ENCODE measurements at regions not wholly inside any gene's neighbourhood (a gene's known extent, or its start where the extent isn't known, plus 50 kb on each side); places are given as distances from the start of the nearest gene placed in this dataset.
"Not testable (repeated sequence)": the region's sequence is repeated elsewhere in the genome, so short reads cannot be mapped to it uniquely, and the experiment has no call there.

DNA sequence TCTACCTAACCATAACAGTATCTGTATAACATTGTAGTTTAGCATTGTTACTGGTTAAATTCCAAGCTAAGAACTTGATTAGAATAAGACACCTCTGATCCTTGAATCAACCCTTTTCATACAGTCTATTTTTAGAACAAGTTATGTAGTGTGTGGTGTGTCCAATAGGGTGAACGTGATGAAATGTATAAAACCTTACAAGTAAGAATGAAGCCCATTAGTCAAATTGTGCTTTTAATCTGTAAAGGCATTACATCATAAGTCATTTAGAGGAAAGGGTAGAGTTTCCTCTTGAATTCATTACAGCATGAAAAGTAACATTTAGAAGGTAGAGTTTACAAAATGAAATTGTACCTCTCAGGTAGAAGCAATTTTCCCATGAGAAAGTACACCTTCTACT lies 479.2 kb downstream of the LTN1 start:
- DNase-seq = no peak

DNA sequence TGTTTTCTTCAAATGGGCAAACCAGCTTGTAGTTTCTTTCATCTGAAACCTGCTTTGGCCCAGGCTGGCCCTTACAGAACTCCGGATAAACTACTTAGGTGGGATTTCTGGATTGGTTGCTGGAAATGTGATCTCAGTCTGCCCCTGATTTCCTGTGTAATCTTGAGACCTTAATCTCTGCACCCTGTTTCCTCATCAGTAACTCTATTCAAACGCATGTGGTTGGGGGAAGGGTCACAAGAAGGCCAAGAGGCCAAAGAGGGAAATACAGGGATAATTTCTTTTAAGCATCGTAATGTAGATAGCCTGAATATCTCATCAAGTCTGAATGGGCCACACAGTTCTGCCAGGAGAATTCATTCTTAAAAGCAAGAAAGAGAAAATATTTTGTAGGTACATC lies 483.6 kb downstream of the LTN1 start:
- DNase-seq = no peak

DNA sequence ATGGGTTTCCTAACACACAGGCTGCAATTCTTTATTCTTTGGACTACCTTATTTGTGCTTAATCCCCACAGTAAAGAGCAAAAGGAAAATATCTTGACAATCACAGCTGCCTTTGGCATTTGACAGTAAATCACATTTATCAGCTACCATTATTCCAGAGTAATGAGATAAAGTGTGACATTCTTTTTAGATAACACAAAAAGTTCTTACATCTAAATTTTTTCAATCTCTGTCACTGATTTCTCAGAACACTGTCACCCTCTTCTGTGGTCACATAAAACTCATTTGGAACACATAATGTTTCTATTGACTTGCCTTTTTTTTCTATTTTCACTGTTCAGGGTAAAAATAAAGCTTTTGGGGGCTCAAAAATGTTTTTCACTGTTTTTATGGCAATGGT lies 484.6 kb downstream of the LTN1 start:
- no peak for DNase-seq

DNA sequence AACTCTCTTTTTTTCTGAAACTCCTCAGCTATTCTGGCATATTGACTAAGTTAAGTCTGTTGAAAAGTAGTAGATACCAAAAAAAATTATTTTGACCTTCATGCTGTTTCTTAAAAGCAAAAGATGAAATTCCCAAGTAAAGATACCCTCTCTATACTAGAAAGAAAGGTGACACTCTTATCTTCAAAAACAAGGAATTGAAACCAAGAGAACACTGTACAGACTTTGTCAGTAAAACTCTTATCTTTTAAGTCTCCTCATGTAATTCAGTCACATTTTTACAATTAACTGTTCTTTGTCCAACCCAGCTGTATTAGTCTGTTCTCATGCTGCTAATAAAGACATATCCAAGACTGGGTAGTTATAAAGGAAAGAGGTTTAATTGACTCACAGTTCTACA lies 496.2 kb downstream of the LTN1 start:
- no peak for DNase-seq

DNA sequence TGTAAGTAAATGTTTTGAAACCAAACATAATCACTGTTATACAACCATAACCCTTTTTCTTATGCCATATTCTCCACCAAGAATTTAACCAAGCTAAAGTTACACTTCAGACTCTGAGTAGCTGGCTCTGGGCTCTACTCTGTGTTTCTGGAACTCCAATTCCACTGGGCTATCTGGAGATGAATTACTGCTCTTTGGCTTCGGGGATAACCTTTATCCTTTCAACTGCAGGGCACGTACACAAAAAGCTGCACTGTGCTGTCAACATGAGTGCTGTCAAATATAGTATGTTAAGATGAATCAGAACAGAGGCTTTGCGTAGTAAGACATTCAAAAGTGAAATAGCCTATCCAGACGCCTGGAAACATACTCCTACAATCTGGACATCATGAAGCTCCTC lies 500.6 kb downstream of the LTN1 start:
- no peak for DNase-seq

DNA sequence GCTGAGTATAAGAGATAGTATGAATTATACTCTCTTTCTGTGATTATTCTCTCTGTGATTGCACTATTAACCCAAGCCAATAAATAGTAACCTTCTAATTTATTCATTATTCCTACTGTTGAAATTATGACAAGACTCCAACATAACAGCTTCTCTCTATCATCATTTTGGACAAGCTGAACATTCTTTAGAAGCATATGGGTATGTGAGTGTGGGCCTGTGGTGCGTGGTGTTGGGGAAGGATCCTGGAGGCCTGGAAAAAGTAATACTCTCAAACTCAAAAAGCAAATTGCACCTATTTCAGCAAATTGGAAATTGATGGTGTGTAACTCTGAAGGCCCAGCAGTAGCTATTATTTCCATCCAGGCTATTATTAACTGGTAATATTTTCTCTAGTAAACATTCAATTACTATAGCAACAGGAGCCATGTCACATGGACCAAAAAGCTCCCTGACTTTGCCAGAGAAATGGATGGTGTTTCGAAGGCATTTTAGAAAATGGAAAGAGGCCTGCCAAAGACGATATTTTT lies 502.8 kb downstream of the LTN1 start:
- DNase-seq = no peak

DNA sequence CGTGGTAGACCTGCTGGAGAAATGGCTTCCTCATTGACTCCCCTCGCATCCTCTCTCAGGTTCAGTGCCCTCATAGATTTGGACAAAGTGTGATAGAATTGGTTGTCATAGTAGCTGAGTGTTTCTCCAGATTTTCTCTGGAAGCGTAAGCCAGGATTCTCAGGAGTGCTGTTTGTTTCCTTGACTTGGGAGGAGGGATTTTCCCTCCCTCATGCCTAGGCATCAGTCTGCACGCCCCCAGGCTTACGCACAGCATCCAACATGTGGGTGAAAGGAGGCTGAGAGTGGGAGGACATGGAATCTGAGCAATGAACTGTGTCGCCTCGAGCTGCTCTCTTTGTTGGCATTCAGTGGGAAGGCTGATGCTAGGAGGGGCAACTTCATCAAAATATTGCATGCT lies 503.5 kb downstream of the LTN1 start:
- DNase-seq = no peak

DNA sequence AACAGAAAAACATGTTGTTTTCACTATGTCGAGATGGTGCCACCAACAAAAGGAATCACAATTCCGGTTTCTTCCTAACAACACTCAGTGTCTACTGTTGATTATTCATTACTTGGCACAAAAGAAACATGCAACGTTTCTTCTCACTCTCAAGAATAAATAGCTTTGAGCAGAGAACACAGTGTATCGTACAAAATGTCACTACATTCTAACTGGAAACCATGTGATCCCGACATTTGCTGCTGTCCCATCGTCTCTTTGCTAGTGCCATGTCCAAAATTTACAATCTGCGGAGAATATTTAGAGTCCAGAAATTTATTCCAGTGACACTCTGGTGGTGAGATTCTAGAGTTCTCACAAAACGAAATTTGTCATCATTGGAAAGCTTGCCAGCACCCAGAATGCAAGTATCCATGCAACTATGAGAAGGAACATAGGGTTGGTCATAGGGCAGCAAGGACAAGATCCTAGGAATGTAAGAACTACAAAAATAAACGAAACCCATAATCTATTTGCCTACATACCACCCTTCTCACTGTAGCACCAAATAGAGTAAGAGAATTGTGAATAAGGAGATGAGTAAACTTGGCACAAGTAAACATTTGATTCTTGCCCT lies 505.1 kb downstream of the LTN1 start:
- no peak for DNase-seq

DNA sequence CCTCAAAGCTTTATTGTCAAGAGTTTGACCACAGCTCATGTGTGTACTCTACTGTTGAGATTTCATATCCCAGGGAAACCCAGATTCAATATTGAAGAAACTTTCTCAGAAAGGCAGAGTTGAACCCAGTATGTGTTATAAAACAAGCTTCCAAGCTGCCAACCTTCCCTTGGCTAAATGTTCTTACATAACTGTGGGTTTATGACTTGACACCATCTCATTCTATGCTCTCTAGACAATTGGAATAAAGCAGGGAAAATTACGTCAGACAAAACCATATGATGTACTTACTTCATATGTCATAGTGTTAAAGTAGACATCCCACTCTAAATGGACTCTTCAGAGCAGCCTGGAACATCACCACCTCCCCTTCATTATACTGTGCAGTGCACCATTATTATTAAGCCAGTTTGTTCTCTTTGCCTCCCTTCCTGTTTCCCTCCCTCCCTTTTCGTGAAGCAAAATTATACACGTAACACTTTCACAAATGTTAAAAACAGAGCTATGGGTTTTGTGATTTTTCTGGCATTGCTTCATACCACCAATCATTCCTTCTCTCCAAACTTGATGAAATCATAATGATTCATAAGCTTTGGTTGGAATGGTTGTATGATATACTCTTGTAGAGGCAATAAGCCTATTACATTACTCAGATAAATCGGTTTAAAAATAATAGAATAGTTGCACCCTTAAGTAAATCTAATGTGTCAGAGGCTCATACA lies 507.2 kb downstream of the LTN1 start:
- no peak for DNase-seq

DNA sequence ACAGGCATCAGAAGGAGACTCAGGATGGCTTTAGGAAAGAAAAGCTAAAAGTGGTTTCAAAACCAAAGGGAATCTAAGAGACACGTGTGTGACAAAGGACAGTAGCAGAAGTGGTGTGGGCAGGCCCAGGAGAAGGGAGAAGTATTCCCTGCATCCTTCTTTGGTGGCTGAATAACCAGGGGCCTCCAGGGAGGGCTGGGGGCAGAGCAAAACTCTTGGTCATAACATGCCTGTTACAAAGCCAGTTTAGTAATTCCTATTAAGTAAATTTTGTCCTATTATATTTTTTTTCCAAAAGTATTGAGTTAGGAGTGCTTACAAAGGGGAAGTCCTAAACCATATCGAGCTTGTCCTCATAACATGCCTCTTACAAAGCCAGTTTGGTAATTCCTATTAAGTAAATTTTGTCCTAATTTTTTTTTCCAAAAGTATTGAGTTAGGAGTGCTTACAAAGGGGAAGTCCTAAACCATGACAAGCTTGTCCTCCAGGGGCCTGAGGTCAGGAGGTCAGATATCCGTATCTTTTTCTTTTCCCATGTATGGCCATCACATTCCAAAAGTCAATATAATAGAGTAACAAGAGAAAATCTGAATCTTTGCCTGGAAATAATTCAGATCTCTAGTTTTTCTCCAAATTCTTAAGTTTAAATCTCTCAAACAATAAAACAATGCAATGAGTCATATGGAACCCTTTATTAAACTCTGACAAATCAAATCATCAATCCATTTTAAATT lies 509.2 kb downstream of the LTN1 start:
- DNase-seq = no peak

DNA sequence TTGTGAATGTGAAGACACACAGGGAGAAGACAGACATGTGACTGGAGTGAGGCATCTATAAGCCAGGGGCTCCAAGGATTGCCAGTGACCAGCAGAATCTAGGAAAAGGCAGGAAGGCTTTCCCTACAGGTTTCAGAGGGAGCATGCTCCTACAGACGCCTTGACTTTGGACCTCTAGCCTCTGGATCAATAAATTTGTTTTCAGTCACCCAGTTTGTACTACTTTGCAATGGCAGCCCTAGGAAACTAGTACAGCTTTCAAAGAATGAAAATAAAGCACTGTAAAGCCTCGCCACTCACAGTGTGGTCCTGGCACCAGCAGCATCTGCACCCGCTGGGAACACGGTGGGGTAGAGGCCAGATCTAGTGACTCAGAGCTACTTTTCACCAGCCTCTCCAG lies 510.0 kb downstream of the LTN1 start:
- no peak for DNase-seq

DNA sequence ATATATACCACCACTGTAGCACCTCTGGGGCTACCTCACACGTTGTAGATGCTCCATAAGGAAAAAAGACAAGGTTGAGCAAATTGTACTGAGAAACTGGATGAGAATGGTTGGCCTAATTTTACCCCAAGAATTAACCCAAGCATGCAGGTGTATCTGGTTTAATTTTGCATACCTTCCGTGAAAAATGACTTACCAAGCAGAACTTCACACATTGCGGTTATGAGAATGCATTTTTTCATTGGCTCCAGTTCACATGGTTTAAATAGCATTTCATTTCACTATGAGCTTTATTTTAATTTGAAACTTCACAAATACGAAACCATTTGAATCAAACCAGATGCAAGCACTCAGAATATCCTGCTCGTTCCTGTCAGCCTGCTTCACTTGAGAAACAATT lies 512.2 kb downstream of the LTN1 start:
- DNase-seq = no peak

DNA sequence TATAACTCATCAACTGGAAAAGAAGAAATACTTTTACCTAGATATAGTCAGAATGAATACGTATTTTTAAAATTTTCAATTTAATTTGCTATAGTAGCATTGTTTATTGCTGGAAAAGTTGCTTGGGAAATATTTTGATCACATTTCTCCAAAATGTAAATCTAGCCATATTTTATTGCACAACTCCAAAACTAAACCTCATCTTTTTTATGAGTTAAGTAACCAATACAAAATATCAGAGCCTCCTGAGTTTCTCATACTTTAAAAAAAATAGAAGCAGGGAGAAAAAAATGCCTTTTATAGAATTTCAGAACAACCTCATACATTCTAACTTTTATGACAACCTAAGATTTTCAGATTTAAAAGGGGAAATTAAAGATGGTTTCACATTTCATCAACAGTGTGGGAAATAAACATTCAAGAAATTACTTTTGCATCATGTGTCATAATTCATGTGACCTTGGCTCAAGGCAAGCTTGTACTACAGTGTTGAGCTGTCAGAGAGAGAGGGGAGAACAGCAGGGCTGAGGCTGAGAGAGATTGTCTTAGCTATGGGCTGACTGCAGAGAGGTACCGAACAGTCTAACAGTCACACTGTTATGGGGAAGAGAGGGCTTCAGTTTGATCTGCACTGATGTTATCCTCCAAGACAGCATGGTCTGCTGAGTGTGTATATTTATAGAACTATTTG lies 519.0 kb downstream of the LTN1 start:
- DNase-seq = no peak

DNA sequence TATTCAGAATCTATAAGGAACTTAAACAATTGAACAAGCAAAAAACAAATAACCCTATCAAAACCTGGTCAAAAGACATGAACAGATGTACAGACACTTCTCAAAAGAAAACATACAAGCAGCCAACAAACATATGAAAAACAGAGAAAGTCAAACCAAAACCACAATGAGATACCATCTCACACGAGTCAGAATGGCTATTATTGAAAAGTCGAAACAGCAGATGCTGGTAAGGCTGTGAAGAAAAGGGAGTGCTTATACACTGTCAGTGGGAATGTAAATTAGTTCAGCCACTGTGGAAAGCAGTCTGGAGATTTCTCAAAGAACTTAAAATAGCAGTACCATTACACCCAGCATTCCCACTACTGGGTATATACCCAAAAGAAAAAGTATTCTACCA lies 520.1 kb downstream of the LTN1 start:
- not testable (repeated sequence) for DNase-seq

DNA sequence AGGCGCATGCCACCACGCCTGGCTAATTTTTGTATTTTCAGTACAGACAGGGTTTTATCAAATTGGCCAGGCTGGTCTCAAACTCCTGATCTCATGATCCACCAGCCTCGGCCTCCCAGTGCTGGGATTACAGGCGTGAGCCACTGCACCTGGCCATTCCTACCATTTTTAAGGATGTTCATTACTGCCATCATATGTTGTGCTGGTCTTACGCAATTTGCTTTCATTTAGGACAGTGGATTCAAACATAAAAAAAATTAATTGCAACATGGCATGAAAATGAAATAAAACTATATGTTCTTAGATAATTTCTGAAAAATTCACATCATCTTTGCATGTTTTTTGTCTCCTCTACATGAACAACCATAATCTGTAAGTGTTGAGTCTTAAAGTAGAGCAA lies 527.7 kb downstream of the LTN1 start:
- DNase-seq = no peak

DNA sequence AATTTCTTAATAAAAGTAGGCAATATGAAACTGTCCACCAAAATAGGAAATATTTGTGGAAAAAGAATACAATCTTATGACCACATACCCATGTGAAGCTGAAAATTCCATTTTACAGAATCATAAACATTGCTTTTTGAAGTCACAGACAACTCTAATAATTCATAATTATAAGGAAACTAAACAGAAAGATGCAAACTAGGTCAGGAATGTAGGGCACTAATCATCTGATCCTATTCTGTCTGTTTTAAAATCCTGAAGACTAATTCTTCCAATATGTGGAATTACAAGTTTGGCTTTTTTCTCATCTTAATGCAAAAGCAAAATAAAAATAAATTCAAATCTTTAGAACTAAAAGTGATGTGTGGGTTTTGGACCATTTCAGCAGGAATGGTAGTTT lies 528.6 kb downstream of the LTN1 start:
- DNase-seq = no peak

DNA sequence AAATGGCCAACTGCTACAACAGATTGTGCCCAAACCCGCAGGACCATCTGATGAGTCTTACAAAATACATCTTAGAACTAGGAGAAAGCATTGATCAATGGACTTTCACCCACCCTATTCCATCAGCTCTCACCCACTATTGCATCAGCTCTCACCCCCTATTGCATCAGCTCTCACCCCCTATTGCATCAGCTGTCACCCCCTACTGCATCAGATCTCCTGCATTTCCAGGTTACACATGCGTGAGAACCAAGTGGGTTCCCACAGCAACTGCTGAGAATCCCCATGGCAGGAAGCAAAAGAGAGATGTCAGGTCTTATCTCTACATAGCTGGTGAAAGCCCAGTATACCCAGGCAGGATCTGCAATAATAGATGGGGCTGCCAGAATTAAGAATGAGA lies 533.5 kb downstream of the LTN1 start:
- DNase-seq = no peak

DNA sequence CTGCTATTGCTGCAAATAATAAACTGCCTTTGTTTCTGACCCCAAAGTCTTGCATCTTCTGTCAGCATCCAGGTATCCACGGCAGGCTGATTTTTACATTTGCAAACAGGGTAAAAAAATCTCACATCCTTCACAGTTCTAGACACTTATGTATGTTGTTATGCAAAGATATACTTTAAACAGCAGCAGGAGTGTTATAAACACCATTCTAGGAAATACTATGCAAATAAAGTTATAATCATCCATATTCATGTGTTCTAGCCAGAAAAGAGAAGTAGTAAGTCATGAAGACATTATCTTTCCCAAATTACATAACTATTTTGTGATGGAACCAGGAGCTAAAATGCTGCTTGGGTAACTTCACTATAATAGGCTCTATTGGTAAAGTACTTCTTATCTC lies 534.2 kb downstream of the LTN1 start:
- DNase-seq = no peak

DNA sequence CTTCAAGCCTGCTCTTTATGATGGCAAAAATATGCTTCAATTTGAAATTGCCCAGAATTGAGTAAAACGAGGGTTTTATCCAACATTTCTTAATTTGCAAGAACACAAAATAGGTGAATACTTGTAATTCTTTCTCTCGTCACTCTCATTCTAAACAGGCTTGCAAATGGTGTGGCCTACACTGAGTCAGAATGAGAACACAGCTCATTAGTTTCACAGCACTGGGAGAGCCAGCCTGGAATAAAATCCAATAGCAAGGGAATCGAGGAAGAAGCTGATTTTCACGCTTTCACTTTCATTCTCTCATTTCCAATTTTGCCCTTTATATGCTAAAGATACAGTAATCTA lies 537.5 kb downstream of the LTN1 start:
- no peak for DNase-seq

DNA sequence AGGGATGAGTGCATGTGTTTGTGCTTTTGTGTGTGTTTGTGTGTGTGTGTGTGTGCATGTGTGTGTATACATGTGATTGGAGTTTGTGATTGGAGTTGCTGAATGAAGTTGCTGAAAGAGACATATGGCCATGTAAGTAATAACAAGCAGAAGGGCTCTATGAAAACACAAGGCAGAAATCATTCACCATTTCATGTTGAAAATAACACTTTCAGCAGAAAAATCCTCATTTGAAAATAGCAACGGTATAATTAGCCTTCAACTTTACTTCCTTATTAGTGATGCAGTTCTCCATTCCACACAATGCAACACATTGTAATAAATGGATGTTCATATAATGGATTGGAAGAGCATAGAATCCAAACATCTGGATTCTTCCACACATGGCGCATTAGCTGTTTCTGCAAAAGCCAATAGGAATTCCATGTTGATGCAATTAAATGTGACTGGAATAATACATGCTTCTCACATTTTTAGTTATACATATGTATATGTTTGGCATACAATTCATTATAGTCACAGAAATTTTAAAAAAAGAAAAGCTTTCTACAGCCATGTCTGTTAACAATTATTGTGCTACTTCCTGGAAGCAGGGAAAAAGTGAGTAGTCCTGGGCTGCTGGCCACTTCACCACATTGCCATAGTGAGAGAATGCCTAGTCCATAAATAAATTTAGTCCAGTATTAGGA lies 538.0 kb downstream of the LTN1 start:
- DNase-seq = no peak

DNA sequence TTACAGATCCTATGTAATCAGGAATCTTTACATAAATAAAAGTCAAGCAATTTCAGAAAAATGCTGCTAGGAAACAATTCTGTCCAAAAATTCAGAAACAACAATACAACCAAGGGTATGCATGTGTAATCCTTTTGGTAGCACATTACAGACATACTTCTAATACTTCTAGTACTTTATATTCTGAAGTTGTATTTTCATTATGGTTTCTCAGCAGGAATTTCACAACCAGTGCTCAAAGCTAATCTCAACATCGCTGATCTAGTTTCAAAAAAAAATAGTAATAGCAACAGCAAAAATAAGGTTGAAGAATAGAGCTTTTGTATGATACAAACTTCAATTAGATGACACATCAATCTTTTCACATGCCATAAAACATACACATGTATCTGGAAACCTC lies 545.2 kb downstream of the LTN1 start:
- no peak for DNase-seq

DNA sequence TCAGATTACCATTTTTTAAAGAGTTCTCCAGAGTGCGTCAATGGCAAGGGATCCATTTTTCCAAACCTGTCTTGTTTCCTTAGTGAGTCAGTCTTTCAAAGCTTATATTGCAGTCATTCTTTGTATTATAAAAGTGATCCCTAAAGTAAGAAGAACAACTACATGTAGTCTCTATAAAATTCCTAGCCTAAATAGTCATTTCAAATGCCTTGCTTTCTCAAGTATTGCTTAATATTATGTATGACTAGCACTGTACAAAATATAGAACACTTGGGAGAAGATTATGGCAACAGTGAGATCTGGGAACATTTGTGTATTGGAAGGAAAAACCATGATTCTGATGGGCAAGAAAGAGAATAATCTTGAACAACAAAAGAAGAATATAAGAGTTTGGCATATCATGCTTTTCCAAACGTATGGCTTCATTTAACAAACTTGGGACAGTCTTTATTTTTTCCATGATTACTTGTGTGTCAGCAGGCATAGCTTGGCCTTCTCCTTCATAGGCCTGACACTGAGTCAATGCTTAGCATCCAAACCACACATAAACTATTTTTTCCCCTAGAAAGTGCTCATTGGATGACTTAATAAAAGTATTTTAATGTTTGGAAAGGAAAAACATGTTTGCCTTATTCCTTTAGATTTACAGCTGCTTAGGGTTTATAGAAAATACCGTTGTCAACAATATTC lies 547.4 kb downstream of the LTN1 start:
- no peak for DNase-seq

Measured in activated CD4-positive, CD25-positive, alpha-beta regulatory T cell treated with anti-CD3 and anti-CD28 coated beads, Interleukin-2, amount 50 U/mL, for 72 hours (primary cell).